ENCODE measurements at regions not wholly inside any gene's neighbourhood (a gene's known extent, or its start where the extent isn't known, plus 50 kb on each side); places are given as distances from the start of the nearest gene placed in this dataset.

- TF ChIP-seq EZH2 (IDR thresholded peaks at IDR 0.05; ENCODE audit: insufficient read depth, poor library complexity, severe bottlenecking) (no peak), EZH2phosphoT487 (IDR thresholded peaks at IDR 0.05; ENCODE audit: insufficient read depth, low read depth) (no peak)
These were observed 688.1 kb downstream of the BRD1 start for GRCh38 chr22:49139492-49140151.
